K562 (cell line): ENCODE measurements at regions not wholly inside any gene's neighbourhood (a gene's known extent, or its start where the extent isn't known, plus 50 kb on each side); places are given as distances from the start of the nearest gene placed in this dataset.

Experiments used
- MCM3 ChIP-seq: fragments of 450-650 bp; IDR thresholded peaks from 2 replicates; pipeline ENCODE4 v1.6.1; 2016
- POU5F1 ChIP-seq: fragments of 150-350 bp; IDR thresholded peaks from 2 replicates; pipeline ENCODE4 v1.6.1; 2014; ENCODE audit warnings: borderline replicate concordance, low read length, low read depth, mild to moderate bottlenecking; ENCODE audit not compliant: partially characterized antibody
- ZNF41 ChIP-seq: fragments of 250-450 bp; sonication (Bioruptor Pico); conservative IDR thresholded peaks from 2 replicates; pipeline ENCODE4 v1.4.0; 2020; ENCODE audit warnings: mild to moderate bottlenecking
- ZSCAN29 ChIP-seq: fragments of 450-650 bp; IDR thresholded peaks from 2 replicates; pipeline ENCODE4 v1.6.1; 2017
- TF ChIP-seq, protein P1 (sequence below): fragments of 200-600 bp; sonication (generic); IDR thresholded peaks from one replicate; pipeline ENCODE4 v1.6.1; 2012; ENCODE audit warnings: mild to moderate bottlenecking, low read depth, low read length, inconsistent platforms
- TF ChIP-seq, protein P2 (sequence below), 3 experiments: IDR thresholded peaks in 2 of 3; conservative IDR thresholded peaks in 1 of 3; 2 replicates each; pipeline ENCODE4 v1.5.1; 2011 to 2012; ENCODE audit warnings: low read length in 3 of 3, mild to moderate bottlenecking in 3 of 3, control low read depth in 2 of 3, improper control_type of control experiment in 1 of 3, inconsistent platforms in 1 of 3, low read depth in 1 of 3, mixed read lengths in 1 of 3, moderate library complexity in 1 of 3; ENCODE audit not compliant: insufficient read depth in 2 of 3

DNA sequence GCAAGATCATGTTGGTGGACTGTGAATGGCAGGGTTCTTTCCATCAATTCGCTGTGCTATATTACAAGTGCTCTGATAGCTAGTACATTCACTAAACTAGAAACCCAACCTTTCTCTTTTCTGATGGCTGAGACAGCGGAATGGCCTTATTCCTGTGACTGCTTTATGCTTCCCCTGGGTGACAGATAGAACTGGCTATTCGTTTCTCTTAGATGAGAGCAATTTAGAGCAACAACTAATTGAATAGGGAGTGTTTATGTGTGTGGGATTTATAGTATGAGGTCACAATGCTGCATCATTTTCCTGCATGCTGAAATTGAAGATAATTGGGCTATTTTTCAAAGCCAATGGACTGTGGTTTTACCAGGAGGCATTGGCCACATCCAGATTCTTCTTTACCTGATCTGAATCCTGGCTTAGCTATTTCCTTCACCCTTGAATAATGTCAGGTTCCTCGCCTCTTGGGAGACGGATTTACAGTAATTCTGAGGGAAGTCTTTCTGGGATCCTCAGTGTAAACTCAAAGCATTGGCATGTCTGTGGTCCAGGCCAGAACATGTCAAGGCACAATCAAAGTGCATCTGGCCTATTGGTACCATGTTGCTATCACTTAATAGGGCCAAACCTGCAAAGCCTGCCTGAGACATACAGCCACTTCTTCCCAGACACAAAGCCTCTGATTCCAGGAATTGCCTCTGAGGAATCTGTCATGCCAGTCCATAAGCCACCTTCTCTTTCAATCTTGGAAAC, 775.0 kb upstream of the API5 start (continued):
- TF ChIP-seq, protein P1, sequence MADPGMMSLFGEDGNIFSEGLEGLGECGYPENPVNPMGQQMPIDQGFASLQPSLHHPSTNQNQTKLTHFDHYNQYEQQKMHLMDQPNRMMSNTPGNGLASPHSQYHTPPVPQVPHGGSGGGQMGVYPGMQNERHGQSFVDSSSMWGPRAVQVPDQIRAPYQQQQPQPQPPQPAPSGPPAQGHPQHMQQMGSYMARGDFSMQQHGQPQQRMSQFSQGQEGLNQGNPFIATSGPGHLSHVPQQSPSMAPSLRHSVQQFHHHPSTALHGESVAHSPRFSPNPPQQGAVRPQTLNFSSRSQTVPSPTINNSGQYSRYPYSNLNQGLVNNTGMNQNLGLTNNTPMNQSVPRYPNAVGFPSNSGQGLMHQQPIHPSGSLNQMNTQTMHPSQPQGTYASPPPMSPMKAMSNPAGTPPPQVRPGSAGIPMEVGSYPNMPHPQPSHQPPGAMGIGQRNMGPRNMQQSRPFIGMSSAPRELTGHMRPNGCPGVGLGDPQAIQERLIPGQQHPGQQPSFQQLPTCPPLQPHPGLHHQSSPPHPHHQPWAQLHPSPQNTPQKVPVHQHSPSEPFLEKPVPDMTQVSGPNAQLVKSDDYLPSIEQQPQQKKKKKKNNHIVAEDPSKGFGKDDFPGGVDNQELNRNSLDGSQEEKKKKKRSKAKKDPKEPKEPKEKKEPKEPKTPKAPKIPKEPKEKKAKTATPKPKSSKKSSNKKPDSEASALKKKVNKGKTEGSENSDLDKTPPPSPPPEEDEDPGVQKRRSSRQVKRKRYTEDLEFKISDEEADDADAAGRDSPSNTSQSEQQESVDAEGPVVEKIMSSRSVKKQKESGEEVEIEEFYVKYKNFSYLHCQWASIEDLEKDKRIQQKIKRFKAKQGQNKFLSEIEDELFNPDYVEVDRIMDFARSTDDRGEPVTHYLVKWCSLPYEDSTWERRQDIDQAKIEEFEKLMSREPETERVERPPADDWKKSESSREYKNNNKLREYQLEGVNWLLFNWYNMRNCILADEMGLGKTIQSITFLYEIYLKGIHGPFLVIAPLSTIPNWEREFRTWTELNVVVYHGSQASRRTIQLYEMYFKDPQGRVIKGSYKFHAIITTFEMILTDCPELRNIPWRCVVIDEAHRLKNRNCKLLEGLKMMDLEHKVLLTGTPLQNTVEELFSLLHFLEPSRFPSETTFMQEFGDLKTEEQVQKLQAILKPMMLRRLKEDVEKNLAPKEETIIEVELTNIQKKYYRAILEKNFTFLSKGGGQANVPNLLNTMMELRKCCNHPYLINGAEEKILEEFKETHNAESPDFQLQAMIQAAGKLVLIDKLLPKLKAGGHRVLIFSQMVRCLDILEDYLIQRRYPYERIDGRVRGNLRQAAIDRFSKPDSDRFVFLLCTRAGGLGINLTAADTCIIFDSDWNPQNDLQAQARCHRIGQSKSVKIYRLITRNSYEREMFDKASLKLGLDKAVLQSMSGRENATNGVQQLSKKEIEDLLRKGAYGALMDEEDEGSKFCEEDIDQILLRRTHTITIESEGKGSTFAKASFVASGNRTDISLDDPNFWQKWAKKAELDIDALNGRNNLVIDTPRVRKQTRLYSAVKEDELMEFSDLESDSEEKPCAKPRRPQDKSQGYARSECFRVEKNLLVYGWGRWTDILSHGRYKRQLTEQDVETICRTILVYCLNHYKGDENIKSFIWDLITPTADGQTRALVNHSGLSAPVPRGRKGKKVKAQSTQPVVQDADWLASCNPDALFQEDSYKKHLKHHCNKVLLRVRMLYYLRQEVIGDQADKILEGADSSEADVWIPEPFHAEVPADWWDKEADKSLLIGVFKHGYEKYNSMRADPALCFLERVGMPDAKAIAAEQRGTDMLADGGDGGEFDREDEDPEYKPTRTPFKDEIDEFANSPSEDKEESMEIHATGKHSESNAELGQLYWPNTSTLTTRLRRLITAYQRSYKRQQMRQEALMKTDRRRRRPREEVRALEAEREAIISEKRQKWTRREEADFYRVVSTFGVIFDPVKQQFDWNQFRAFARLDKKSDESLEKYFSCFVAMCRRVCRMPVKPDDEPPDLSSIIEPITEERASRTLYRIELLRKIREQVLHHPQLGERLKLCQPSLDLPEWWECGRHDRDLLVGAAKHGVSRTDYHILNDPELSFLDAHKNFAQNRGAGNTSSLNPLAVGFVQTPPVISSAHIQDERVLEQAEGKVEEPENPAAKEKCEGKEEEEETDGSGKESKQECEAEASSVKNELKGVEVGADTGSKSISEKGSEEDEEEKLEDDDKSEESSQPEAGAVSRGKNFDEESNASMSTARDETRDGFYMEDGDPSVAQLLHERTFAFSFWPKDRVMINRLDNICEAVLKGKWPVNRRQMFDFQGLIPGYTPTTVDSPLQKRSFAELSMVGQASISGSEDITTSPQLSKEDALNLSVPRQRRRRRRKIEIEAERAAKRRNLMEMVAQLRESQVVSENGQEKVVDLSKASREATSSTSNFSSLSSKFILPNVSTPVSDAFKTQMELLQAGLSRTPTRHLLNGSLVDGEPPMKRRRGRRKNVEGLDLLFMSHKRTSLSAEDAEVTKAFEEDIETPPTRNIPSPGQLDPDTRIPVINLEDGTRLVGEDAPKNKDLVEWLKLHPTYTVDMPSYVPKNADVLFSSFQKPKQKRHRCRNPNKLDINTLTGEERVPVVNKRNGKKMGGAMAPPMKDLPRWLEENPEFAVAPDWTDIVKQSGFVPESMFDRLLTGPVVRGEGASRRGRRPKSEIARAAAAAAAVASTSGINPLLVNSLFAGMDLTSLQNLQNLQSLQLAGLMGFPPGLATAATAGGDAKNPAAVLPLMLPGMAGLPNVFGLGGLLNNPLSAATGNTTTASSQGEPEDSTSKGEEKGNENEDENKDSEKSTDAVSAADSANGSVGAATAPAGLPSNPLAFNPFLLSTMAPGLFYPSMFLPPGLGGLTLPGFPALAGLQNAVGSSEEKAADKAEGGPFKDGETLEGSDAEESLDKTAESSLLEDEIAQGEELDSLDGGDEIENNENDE = no peak
- TF ChIP-seq MCM3 (no peak), ZNF41 (CRISPR knock-in tag) (no peak), POU5F1 (no peak), ZSCAN29 (no peak)
- TF ChIP-seq, protein P2, sequence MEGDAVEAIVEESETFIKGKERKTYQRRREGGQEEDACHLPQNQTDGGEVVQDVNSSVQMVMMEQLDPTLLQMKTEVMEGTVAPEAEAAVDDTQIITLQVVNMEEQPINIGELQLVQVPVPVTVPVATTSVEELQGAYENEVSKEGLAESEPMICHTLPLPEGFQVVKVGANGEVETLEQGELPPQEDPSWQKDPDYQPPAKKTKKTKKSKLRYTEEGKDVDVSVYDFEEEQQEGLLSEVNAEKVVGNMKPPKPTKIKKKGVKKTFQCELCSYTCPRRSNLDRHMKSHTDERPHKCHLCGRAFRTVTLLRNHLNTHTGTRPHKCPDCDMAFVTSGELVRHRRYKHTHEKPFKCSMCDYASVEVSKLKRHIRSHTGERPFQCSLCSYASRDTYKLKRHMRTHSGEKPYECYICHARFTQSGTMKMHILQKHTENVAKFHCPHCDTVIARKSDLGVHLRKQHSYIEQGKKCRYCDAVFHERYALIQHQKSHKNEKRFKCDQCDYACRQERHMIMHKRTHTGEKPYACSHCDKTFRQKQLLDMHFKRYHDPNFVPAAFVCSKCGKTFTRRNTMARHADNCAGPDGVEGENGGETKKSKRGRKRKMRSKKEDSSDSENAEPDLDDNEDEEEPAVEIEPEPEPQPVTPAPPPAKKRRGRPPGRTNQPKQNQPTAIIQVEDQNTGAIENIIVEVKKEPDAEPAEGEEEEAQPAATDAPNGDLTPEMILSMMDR (IDR thresholded peaks at IDR 0.05 in 2 of 3, conservative IDR thresholded peaks at IDR 0.05 in 1 of 3; ENCODE audit: insufficient read depth in 2 of 3, low read depth in 1 of 3, low read length in 3 of 3) = no peak
